NCI-H748 (cell line): ENCODE measurements at regions not wholly inside any gene's neighbourhood (a gene's known extent, or its start where the extent isn't known, plus 50 kb on each side); places are given as distances from the start of the nearest gene placed in this dataset.
"Not testable (repeated sequence)": the region's sequence is repeated elsewhere in the genome, so short reads cannot be mapped to it uniquely, and the experiment has no call there.

Experiments used
- DNase-seq: peaks from one replicate; lab custom pipeline; 2025; ENCODE audit not compliant: unreplicated experiment; lab: John Stamatoyannopoulos, UW

GRCh38 chr20:5696011-5696559 is 54.1 kb upstream of the SHLD1 start:
- DNase-seq: no peak

GRCh38 chr20:5691918-5692618 is 58.1 kb upstream of the SHLD1 start:
- DNase-seq: peak; percentile 89

GRCh38 chr20:5689463-5689862 is 60.7 kb upstream of the SHLD1 start:
- no peak for DNase-seq

- DNase-seq: no peak
These were observed 61.7 kb upstream of the SHLD1 start for GRCh38 chr20:5688431-5688972.

GRCh38 chr20:5687884-5688283 is 62.3 kb upstream of the SHLD1 start:
- DNase-seq: no peak

- no peak for DNase-seq
These were observed 63.7 kb upstream of the SHLD1 start for GRCh38 chr20:5686384-5687105.

GRCh38 chr20:5682556-5682955 is 67.6 kb upstream of the SHLD1 start:
- DNase-seq: not testable (repeated sequence)

- DNase-seq: no peak
These were observed 69.4 kb upstream of the GPCPD1 start for GRCh38 chr20:5680192-5680591.

GRCh38 chr20:5678777-5679176 is 68.0 kb upstream of the GPCPD1 start:
- no peak for DNase-seq

- not testable (repeated sequence) for DNase-seq
These were observed 67.1 kb upstream of the GPCPD1 start for GRCh38 chr20:5677944-5678343.

GRCh38 chr20:5677389-5677788 is 66.6 kb upstream of the GPCPD1 start:
- DNase-seq: peak; percentile 35

GRCh38 chr20:5675103-5676091 is 64.6 kb upstream of the GPCPD1 start:
- DNase-seq: no peak

- DNase-seq: peak; percentile 31
These were observed 63.4 kb upstream of the GPCPD1 start for GRCh38 chr20:5674176-5674660.

GRCh38 chr20:5670874-5671273 is 60.1 kb upstream of the GPCPD1 start:
- DNase-seq: no peak

GRCh38 chr20:5670036-5670536 is 59.3 kb upstream of the GPCPD1 start:
- DNase-seq: no peak

- no peak for DNase-seq
These were observed 57.7 kb upstream of the GPCPD1 start for GRCh38 chr20:5668529-5668868.

GRCh38 chr20:5667705-5668528 is 57.1 kb upstream of the GPCPD1 start:
- no peak for DNase-seq

GRCh38 chr20:5665417-5665816 is 54.6 kb upstream of the GPCPD1 start:
- DNase-seq: no peak

- DNase-seq: peak; percentile 41
These were observed 52.6 kb upstream of the GPCPD1 start for GRCh38 chr20:5663396-5663795.

GRCh38 chr20:5662769-5663168 is 52.0 kb upstream of the GPCPD1 start:
- no peak for DNase-seq
